DMS153 (cell line): ENCODE measurements at regions not wholly inside any gene's neighbourhood (a gene's known extent, or its start where the extent isn't known, plus 50 kb on each side); places are given as distances from the start of the nearest gene placed in this dataset.

Experiments used
- DNase-seq: peaks from one replicate; lab custom pipeline; 2025; lab: John Stamatoyannopoulos, UW

GRCh38 chr6:133697185-133697584, 191.7 kb upstream of the TCF21 start:
- no peak for DNase-seq

- DNase-seq, result no peak
Measured at GRCh38 chr6:133697666-133698065, 191.2 kb upstream of the TCF21 start.

GRCh38 chr6:133698272-133698671, 190.6 kb upstream of the TCF21 start:
- no peak for DNase-seq

- DNase-seq, result no peak
Measured at GRCh38 chr6:133699741-133700385, 189.1 kb upstream of the TCF21 start.

- DNase-seq, result no peak
Measured at GRCh38 chr6:133701633-133702331, 187.1 kb upstream of the TCF21 start.

DNA sequence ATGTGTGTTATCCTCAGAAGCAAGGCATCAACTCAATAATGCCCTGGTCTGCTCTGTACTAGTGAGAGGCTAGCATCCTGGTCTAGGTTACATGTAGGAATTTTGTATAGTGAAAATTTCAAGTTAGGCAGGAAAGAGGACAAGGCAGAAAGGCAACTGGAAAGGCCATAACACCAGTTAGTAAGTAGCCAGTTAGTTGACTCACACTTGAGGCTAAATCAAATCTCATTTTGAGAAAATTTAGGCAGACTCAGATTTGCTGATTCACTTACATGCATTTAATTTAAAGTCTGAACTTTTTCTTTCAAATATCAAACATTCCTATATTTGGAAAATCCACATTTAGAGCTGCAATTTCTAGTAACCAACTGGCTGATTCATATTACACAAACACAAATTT, 184.5 kb upstream of the TCF21 start:
- no peak for DNase-seq

- no peak for DNase-seq
Measured at GRCh38 chr6:133705066-133705465, 183.8 kb upstream of the TCF21 start.

- no peak for DNase-seq
Measured at GRCh38 chr6:133705731-133706130, 183.2 kb upstream of the TCF21 start.

DNA sequence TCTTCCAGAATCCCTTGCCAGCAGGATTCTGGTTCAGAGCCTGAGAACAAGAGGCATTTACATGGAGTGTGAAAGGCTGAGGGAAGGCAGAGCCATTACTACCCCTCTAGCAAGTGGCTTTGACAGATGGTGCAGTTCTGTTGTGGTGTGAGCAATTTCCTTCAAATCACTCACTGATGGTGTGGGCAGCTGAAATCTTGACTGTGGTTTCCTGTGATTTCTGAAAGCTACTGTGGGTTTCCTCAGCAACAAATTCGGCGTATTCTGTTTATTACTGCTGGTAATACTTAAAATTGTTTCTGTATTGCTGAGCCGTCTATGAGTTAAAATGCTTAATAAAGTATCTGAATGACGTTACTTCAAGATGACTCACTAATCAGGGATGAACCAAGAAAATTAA, 181.5 kb upstream of the TCF21 start:
- no peak for DNase-seq

- no peak for DNase-seq
Measured at GRCh38 chr6:133710826-133711225, 178.1 kb upstream of the TCF21 start.

- no peak for DNase-seq
Measured at GRCh38 chr6:133715270-133715669, 173.6 kb upstream of the TCF21 start.

GRCh38 chr6:133724726-133725125, 164.2 kb upstream of the TCF21 start:
- DNase-seq, result no peak

DNA sequence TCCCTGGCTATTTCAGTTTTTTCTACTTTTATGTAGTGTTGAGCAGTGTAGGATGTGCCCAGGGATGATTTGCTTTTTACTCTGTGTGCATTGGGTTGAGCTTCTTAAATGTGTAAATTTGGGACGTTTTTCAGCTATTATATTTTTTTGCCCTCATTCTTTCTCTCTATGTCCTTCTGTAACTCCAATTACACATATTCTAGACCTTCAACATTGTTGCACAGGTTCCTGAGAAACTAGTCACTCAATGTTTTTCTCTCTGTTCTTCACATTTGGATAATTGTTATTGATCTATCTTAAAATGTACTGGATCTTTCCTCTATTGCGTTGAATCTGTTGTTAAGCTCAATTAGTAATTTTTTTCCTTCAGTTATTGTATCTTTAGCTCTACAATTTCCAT, 162.7 kb upstream of the TCF21 start:
- no peak for DNase-seq

- no peak for DNase-seq
Measured at GRCh38 chr6:133730881-133731280, 158.0 kb upstream of the TCF21 start.

- no peak for DNase-seq
Measured at GRCh38 chr6:133740218-133740617, 148.7 kb upstream of the TCF21 start.

DNA sequence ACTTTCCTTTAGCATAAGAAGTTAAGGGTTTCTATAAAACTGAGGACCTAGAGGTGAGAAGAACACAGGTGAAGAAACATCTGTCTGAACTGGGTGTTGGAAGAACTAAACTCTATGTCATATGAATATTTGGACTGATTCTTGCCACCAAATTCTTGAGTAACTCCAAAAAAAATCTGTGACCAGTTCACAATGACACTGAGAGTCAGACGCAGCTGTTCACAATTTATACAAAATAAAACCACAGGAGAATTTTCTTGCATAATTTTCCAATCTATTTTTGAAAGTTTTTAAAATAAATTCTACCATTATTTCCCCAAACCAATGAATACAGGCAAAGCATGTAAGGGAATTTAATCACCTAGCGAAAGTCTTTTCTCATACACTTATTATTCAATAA, 148.1 kb upstream of the TCF21 start:
- DNase-seq, result no peak

DNA sequence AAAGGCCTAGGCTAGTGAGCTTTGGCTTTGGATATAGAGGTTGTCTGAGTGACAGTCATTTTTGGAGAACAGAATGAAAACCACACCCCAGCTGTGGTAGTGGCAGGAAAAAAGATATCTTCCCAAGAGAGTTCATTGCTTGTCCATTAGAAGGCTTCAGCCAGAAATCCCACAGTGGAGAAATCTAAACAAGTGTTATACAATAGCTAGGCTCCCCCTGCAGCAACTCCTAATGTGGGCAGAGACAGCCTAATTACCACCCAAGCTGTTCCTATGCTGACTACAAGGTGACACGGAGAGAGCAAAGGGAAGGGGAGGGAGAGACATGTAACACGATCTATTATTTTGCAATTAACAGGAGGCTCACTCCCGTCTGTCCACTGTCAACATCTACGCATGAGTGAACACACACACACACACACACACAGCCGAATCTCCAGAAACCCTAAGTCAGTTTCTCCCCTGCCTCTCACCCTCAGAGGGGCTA, 147.5 kb upstream of the TCF21 start:
- peak; percentile 79 for DNase-seq

DNA sequence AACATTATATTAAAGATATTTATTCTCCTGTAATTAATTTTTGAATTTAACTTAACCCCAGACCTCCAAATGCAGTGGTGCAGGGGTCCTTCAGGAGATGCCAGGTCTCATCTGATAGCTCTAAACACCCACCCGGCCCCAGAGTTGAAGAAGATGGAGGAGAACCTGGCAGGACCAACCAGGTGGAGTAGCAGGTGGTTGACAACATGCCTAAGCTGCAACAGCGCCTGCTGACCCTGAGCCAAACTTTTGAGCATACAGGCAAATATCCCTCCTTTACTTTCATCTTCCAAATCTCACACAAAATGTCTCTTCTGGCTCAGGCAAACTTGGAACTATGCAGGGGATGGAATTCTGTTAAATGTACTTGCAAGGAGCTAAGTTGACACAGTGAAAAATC, 145.3 kb upstream of the TCF21 start:
- no peak for DNase-seq

DNA sequence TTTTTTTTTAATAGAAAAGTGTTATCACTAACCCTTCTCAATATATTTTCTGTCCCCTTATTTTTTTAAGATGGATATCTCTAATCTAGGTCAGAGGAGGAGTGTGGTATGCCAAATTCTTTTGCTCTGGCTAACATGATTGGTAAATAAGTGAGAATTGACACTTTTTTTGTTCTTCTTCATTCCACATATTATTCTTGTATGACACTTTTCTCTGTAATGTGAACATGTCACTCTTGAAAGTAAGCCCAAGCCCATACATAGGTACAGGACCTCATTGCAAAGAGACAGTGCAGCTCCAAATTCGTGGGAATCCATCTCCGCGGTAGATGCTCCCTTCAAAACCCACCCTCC, 142.5 kb upstream of the TCF21 start:
- no peak for DNase-seq

DNA sequence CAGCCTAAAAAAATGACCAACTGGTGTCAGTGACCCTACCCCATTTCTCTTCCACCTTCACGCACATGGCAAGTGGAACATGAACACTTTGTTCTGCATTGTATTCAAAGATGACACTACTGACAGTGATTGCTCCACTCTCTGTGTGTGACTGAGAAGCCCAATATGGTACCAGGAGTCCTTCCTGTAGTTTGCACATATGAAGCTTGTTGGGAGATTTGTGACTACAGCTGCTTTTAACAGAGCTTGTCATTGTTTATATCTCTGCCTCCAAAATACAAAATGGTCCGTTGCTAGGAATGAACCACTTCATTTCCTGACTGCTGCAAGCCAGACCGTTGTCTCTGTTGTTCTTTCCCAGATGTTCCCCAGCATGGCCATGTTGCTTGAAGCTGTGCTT, 140.3 kb upstream of the TCF21 start:
- DNase-seq, result no peak

DNA sequence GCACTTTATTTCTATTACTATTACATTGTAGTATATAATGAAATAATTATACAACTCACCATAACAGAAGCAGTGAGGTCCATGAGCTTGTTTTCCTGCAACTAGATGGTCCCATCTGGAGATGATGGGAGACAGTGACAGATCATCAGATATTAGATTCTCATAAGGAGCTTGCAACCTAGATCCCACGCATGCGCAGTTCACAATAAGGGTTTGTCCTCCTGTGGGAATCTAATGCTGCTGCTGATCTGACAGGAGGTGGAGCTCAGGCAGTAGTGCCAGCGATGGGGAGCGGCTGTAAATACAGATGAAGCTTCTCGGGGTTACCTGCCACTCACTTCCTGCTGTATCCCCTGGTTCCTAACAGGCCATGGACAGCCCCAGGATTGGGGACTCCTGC, 139.5 kb upstream of the TCF21 start:
- DNase-seq, result no peak

DNA sequence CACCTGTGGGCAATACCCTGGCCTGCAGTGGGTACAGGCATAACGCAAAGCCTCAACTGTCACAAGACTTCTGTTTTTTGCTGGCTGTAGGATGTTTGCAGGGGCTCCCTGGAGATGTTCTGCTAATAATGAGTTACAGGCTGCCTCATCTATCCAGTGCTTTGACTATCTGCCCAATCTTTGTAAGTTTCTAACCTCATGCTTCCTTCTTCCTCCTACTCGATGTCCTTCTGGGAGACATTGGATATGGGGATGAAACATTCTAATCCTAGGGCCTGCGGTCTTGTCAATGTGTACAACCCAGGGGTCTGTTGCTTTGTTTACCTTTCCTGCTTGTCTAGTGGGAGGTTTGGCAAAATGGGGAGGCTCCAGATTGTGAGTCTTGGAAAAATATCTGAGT, 136.8 kb upstream of the TCF21 start:
- no peak for DNase-seq

- no peak for DNase-seq
Measured at GRCh38 chr6:133753756-133754155, 135.2 kb upstream of the TCF21 start.

DNA sequence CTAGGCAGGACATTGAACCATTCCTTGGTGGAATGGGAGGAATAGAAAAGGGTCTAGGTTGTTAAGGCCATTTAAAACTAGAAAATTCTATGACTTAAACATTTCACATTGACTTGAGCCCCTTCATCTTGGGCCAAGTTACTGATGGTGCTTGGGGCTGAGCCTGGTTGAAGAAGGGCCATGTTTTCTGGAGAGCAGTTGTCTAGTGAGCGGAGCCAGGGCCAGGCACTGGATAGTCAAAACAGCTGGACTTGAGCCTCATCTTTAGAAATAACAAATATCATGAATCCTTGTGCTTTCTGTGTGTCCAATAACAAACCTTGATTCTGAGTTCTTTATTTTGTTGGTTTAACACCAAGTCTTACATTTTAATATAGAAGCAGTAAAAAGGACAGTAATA, 134.6 kb upstream of the TCF21 start:
- no peak for DNase-seq
